KMS-11 (cell line): ENCODE measurements at regions not wholly inside any gene's neighbourhood (a gene's known extent, or its start where the extent isn't known, plus 50 kb on each side); places are given as distances from the start of the nearest gene placed in this dataset.

Source experiments
- H2AFZ ChIP-seq: fragments of 200-600 bp; sonication (generic); 2 replicates; pipeline ENCODE4 v1.6.1; 2016; ENCODE audit warnings: antibody characterized with exemption, mixed run types, low read depth
- H3K27ac ChIP-seq: fragments of 200-600 bp; sonication (generic); 2 replicates; pipeline ENCODE4 v1.6.1; 2016; ENCODE audit warnings: mild to moderate bottlenecking, mixed run types
- H3K27me3 ChIP-seq: fragments of 200-600 bp; sonication (generic); 2 replicates; pipeline ENCODE4 v1.6.1; 2017; ENCODE audit warnings: mild to moderate bottlenecking, low read depth, mixed run types, moderate library complexity; ENCODE audit not compliant: insufficient read depth
- H3K36me3 ChIP-seq: fragments of 200-600 bp; sonication (generic); 2 replicates; pipeline ENCODE4 v1.6.1; 2017; ENCODE audit warnings: mild to moderate bottlenecking, mixed run types; ENCODE audit not compliant: insufficient read depth
- H3K4me1 ChIP-seq: fragments of 200-600 bp; sonication (generic); 2 replicates; pipeline ENCODE4 v1.6.1; 2016; ENCODE audit warnings: mild to moderate bottlenecking, low read depth, mixed run types; ENCODE audit not compliant: poor library complexity, severe bottlenecking
- H3K4me2 ChIP-seq: fragments of 200-600 bp; sonication (generic); 2 replicates; pipeline ENCODE4 v1.7.0; 2016; ENCODE audit warnings: mild to moderate bottlenecking, mixed run types
- H3K4me3 ChIP-seq: fragments of 200-600 bp; sonication (generic); IDR thresholded peaks from 2 replicates; pipeline ENCODE4 v1.6.1; 2017; ENCODE audit warnings: low read depth, low read length, mixed read lengths; ENCODE audit not compliant: insufficient read depth
- H3K79me2 ChIP-seq: fragments of 200-600 bp; sonication (generic); 2 replicates; pipeline ENCODE4 v1.6.1; 2016; ENCODE audit warnings: low read depth, mixed run types; ENCODE audit not compliant: insufficient read depth
- H3K9ac ChIP-seq: fragments of 200-600 bp; sonication (generic); 2 replicates; pipeline ENCODE4 v1.6.1; 2016; ENCODE audit warnings: mild to moderate bottlenecking, mixed run types
- H4K20me1 ChIP-seq: fragments of 200-600 bp; sonication (generic); 2 replicates; pipeline ENCODE4 v1.6.1; 2016; ENCODE audit warnings: mild to moderate bottlenecking, mixed run types; ENCODE audit not compliant: insufficient read depth
- CTCF ChIP-seq: fragments of 200-600 bp; sonication (generic); conservative IDR thresholded peaks from 2 replicates; pipeline ENCODE4 v1.6.1; 2017; ENCODE audit warnings: low read depth, mild to moderate bottlenecking, antibody characterized with exemption, low read length, moderate library complexity, mixed read lengths

GRCh38 chr9:23926368-23926767 lies 100.3 kb upstream of the ELAVL2 start:
- Histone ChIP-seq H3K36me3 (no peaks in the 10 kb centered on the region), H4K20me1 (no peaks in the 10 kb centered on the region), H3K4me1 (no peaks in the 10 kb centered on the region), H3K27me3 (no peaks in the 10 kb centered on the region), H3K9ac (no peak overlapping the region), H3K79me2 (no peaks in the 10 kb centered on the region), H3K4me2 (no peak overlapping the region), H3K27ac (no peak overlapping the region), H2AFZ (no peak overlapping the region), H3K4me3 (no peak overlapping the region)
- no peak for TF ChIP-seq CTCF

DNA sequence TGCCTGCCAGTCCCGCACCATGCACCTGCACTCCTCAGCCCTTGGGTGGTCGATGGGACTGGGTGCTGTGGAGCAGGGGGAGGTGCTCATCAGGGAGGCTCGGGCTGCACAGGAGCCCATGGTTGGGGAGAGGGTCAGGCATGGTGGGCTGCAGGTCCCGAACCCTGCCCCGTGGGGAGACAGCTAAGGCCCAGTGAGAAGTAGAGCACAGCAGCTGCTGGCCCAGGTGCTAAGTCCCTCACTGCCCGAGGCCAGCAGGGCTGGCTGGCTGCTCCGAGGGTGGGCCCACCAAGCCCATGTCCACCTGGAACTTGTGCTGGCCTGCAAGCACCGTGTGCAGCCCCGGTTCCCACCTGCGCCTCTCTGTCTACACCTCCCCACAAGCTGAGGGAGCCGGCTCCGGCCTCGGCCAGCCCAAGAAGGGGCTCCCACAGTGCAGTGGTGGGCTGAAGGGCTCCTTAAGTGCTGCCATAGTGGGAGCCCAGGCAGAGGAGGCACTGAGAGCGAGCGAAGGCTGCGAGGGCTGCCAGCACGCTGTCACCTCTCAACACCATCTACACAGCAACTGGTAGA lies 88.5 kb upstream of the ELAVL2 start:
- no peaks in the 10 kb centered on the region for H3K27me3 ChIP-seq
- H2AFZ ChIP-seq: no peak overlapping the region
- no peak for TF ChIP-seq CTCF
- no peak overlapping the region for H3K4me2 ChIP-seq
- no peaks in the 10 kb centered on the region for H3K4me1 ChIP-seq
- H4K20me1 ChIP-seq: no peaks in the 10 kb centered on the region
- no peak overlapping the region for H3K9ac ChIP-seq
- no peak overlapping the region for H3K4me3 ChIP-seq
- H3K36me3 ChIP-seq: no peaks in the 10 kb centered on the region
- no peak overlapping the region for H3K27ac ChIP-seq
- no peaks in the 10 kb centered on the region for H3K79me2 ChIP-seq

- H3K27ac ChIP-seq: no peak overlapping the region
- H3K4me1 ChIP-seq: no peaks in the 10 kb centered on the region
- no peak overlapping the region for H3K4me2 ChIP-seq
- no peak overlapping the region for H2AFZ ChIP-seq
- H3K79me2 ChIP-seq: no peaks in the 10 kb centered on the region
- TF ChIP-seq CTCF: no peak
- H3K36me3 ChIP-seq: no peaks in the 10 kb centered on the region
- no peaks in the 10 kb centered on the region for H3K27me3 ChIP-seq
- no peaks in the 10 kb centered on the region for H4K20me1 ChIP-seq
- H3K4me3 ChIP-seq: no peak overlapping the region
- no peak overlapping the region for H3K9ac ChIP-seq
Measured at GRCh38 chr9:23907343-23907742, 81.3 kb upstream of the ELAVL2 start.

DNA sequence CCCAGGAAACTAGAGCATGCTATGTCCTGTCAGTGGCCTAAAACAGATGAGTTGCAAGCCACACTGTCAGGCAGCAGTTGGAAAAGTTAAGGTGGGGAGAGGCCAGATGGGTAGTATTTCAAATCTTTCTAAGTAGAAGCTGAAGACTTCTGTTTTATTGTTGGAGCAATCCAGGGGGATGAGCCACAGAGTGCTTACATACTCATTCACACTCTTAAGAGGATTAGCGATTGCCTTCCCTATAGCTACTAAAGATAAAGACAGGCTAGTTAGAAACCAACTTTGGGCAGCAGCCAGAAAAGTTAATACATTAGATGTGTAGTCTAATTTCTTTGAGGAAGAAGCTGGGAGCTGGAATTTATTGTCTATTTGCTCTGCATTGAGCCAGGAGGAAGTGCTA lies 61.7 kb upstream of the ELAVL2 start:
- Histone ChIP-seq H3K9ac (no peak overlapping the region), H4K20me1 (no peaks in the 10 kb centered on the region), H3K36me3 (no peaks in the 10 kb centered on the region), H3K27ac (no peak overlapping the region), H3K4me2 (no peak overlapping the region), H3K4me1 (no peaks in the 10 kb centered on the region), H3K4me3 (no peak overlapping the region), H3K27me3 (no peaks in the 10 kb centered on the region), H2AFZ (no peak overlapping the region), H3K79me2 (no peaks in the 10 kb centered on the region)
- no peak for TF ChIP-seq CTCF
